Uterus (tissue), 3 donors: ENCODE measurements at regions not wholly inside any gene's neighbourhood (a gene's known extent, or its start where the extent isn't known, plus 50 kb on each side); places are given as distances from the start of the nearest gene placed in this dataset.

Experiments
- DNase-seq, 2 donors: peaks; one replicate each; pipeline ENCODE4 v3.0.0-alpha.2; 2019 to 2020
- H3K27ac ChIP-seq, 2 donors: fragments of 200-600 bp; sonication (generic); 1 replicate in 1 of 2; 2 replicates in 1 of 2; pipeline ENCODE4 v1.5.1; 2016 to 2018
- H3K27me3 ChIP-seq, 2 donors: fragments of 200-600 bp; sonication (generic); one replicate each; pipeline ENCODE4 v1.5.1; 2018 to 2019; ENCODE audit warnings: control low read depth in 1 of 2
- H3K36me3 ChIP-seq, 2 donors: fragments of 200-600 bp; sonication (generic); one replicate each; pipeline ENCODE4 v1.5.1; 2019; ENCODE audit warnings: control low read depth in 1 of 2
- H3K4me1 ChIP-seq, 2 donors: fragments of 200-600 bp; sonication (generic); one replicate each; pipeline ENCODE4 v1.5.1; 2018 to 2019; ENCODE audit warnings: control low read depth in 1 of 2
- H3K4me3 ChIP-seq, 2 donors: fragments of 200-600 bp; sonication (generic); 1 replicate in 1 of 2; 2 replicates in 1 of 2; pipeline ENCODE4 v1.5.1; 2018 to 2019; ENCODE audit warnings: mild to moderate bottlenecking in 1 of 2
- H3K9me3 ChIP-seq, 2 donors: fragments of 200-600 bp; sonication (generic); one replicate each; pipeline ENCODE4 v1.5.1; 2019; ENCODE audit warnings: control low read depth in 1 of 2
- CTCF ChIP-seq, 4 experiments: fragments of 200-600 bp in 2 of 4; fragments of 450-650 bp in 2 of 4; sonication (generic) in 2 of 4; IDR thresholded peaks; one replicate each; pipeline ENCODE4 v1.5.1; 2016 to 2019; ENCODE audit warnings: antibody characterized with exemption in 4 of 4, mild to moderate bottlenecking in 2 of 4, moderate library complexity in 1 of 4
- POLR2A ChIP-seq, 2 donors: fragments of 450-650 bp; IDR thresholded peaks; one replicate each; pipeline ENCODE4 v1.6.1; 2016; ENCODE audit warnings: antibody characterized with exemption in 2 of 2, mild to moderate bottlenecking in 1 of 2, moderate library complexity in 1 of 2
- intact Hi-C: fragments of 100-400 bp; cut with DNase I; formaldehyde crosslinking; loops from one replicate; pipeline ENCODE4 v1.15.1; 2023; ENCODE audit warnings: low total_unique reads
- donor health status: DM: yes; HTN: yes; CAD: no.

GRCh38 chr20:40814631-40814960 lies 125.6 kb upstream of the MAFB start:
- Histone ChIP-seq H3K27me3 (no peaks in the 10 kb centered on the region), H3K27ac (no peak overlapping the region), H3K36me3 (no peaks in the 10 kb centered on the region), H3K4me3 (no peak overlapping the region), H3K4me1 (no peaks in the 10 kb centered on the region), H3K9me3 (no peaks in the 10 kb centered on the region)
- DNase-seq = no peak
- no peak for TF ChIP-seq CTCF (IDR thresholded peaks at IDR 0.05)
- no peak for TF ChIP-seq POLR2A (IDR thresholded peaks at IDR 0.05)
- intact Hi-C loops = no loop called here

- H3K4me3 ChIP-seq = no peak overlapping the region
- H3K9me3 ChIP-seq = no peaks in the 10 kb centered on the region
- no peak overlapping the region for H3K27ac ChIP-seq
- no peaks in the 10 kb centered on the region for H3K36me3 ChIP-seq
- no peak for DNase-seq
- H3K27me3 ChIP-seq = no peaks in the 10 kb centered on the region
- intact Hi-C loops = no loop called here
- TF ChIP-seq CTCF (IDR thresholded peaks at IDR 0.05) (no peak), POLR2A (IDR thresholded peaks at IDR 0.05) (no peak)
- no peaks in the 10 kb centered on the region for H3K4me1 ChIP-seq
Observed at GRCh38 chr20:40815156-40816038, 126.4 kb upstream of the MAFB start.

- Histone ChIP-seq H3K4me3 (no peak overlapping the region), H3K36me3 (no peaks in the 10 kb centered on the region), H3K9me3 (no peaks in the 10 kb centered on the region), H3K27me3 (no peaks in the 10 kb centered on the region), H3K27ac (no peak overlapping the region), H3K4me1 (no peaks in the 10 kb centered on the region)
- TF ChIP-seq CTCF (IDR thresholded peaks at IDR 0.05) (no peak), POLR2A (IDR thresholded peaks at IDR 0.05) (no peak)
- intact Hi-C loops = no loop called here
- DNase-seq = no peak
Observed at GRCh38 chr20:40816039-40816352, 127.0 kb upstream of the MAFB start.

GRCh38 chr20:40821429-40821828 lies 132.4 kb upstream of the MAFB start:
- no peaks in the 10 kb centered on the region for H3K9me3 ChIP-seq
- TF ChIP-seq POLR2A (IDR thresholded peaks at IDR 0.05) = no peak
- TF ChIP-seq CTCF (IDR thresholded peaks at IDR 0.05) = no peak
- no peak for DNase-seq
- no peaks in the 10 kb centered on the region for H3K4me1 ChIP-seq
- H3K27ac ChIP-seq = no peak overlapping the region
- no peaks in the 10 kb centered on the region for H3K36me3 ChIP-seq
- intact Hi-C loops = no loop called here
- no peaks in the 10 kb centered on the region for H3K27me3 ChIP-seq
- H3K4me3 ChIP-seq = no peak overlapping the region

GRCh38 chr20:40826699-40827098 lies 137.7 kb upstream of the MAFB start:
- no peak overlapping the region for H3K4me3 ChIP-seq
- no peaks in the 10 kb centered on the region for H3K36me3 ChIP-seq
- no peak overlapping the region for H3K27ac ChIP-seq
- intact Hi-C loops = no loop called here
- H3K27me3 ChIP-seq = no peaks in the 10 kb centered on the region
- no peaks in the 10 kb centered on the region for H3K9me3 ChIP-seq
- no peak for TF ChIP-seq POLR2A (IDR thresholded peaks at IDR 0.05)
- TF ChIP-seq CTCF (IDR thresholded peaks at IDR 0.05) = no peak
- DNase-seq = no peak
- H3K4me1 ChIP-seq = no peaks in the 10 kb centered on the region
